Neural progenitor cell (in vitro differentiated cells): ENCODE measurements at regions not wholly inside any gene's neighbourhood (a gene's known extent, or its start where the extent isn't known, plus 50 kb on each side); places are given as distances from the start of the nearest gene placed in this dataset.

Experiments used
- CTCF ChIP-seq: fragments of 200-600 bp; sonication (generic); IDR thresholded peaks from 2 replicates; pipeline ENCODE4 v1.5.1; 2017; ENCODE audit warnings: antibody characterized with exemption, mild to moderate bottlenecking
- EZH2 ChIP-seq: fragments of 200-600 bp; sonication (generic); IDR thresholded peaks from 2 replicates; pipeline ENCODE4 v1.6.1; 2017; ENCODE audit warnings: antibody characterized with exemption, mild to moderate bottlenecking, moderate library complexity

- TF ChIP-seq CTCF, result no peak
- no peak for TF ChIP-seq EZH2
These were observed 1185.9 kb upstream of the GOT2 start for GRCh38 chr16:59920054-59920453.
